SK-N-SH treated with all-trans-retinoic acid at 6 μM for 48 hours (cell line): ENCODE measurements at regions not wholly inside any gene's neighbourhood (a gene's known extent, or its start where the extent isn't known, plus 50 kb on each side); places are given as distances from the start of the nearest gene placed in this dataset.

ENCODE experiments used
- ATAC-seq: fragments of 200-7000 bp; cut with Tn5 transposase; 3 replicates; pipeline ENCODE4 v1.9.1; 2020; ENCODE audit warnings: mild to moderate bottlenecking, moderate library complexity
- ARNTL ChIP-seq: fragments of 450-650 bp; formaldehyde crosslinking; IDR thresholded peaks from 2 replicates; pipeline ENCODE4 v1.5.0; 2020; ENCODE audit warnings: low read depth, mild to moderate bottlenecking, moderate library complexity, borderline replicate concordance
- CREB5 ChIP-seq: fragments of 250-450 bp; sonication (Bioruptor Pico); IDR thresholded peaks from 2 replicates; pipeline ENCODE4 v1.5.1; 2020; ENCODE audit warnings: low read depth, mild to moderate bottlenecking, moderate library complexity
- CSDC2 ChIP-seq: fragments of 250-450 bp; sonication (Bioruptor Pico); IDR thresholded peaks from 2 replicates; pipeline ENCODE4 v1.5.0; 2020; ENCODE audit warnings: mild to moderate bottlenecking, moderate library complexity
- CSRNP3 ChIP-seq: fragments of 250-450 bp; sonication (Bioruptor Pico); IDR thresholded peaks from 2 replicates; pipeline ENCODE4 v1.5.1; 2021; ENCODE audit warnings: mild to moderate bottlenecking, moderate library complexity
- ESRRG ChIP-seq: fragments of 250-450 bp; sonication (Bioruptor Pico); IDR thresholded peaks from 2 replicates; pipeline ENCODE4 v1.6.1; 2021; ENCODE audit warnings: mild to moderate bottlenecking
- ISL1 ChIP-seq: fragments of 250-450 bp; sonication (Bioruptor Pico); IDR thresholded peaks from 2 replicates; pipeline ENCODE4 v2.1.2; 2022; ENCODE audit warnings: mild to moderate bottlenecking, moderate library complexity
- POU6F1 ChIP-seq: fragments of 250-450 bp; sonication (Bioruptor Pico); IDR thresholded peaks from 2 replicates; pipeline ENCODE4 v1.8.0; 2021; ENCODE audit warnings: low read depth, mild to moderate bottlenecking, moderate library complexity, borderline replicate concordance
- PPARA ChIP-seq: fragments of 250-450 bp; sonication (Bioruptor Pico); IDR thresholded peaks from 2 replicates; pipeline ENCODE4 v1.5.0; 2020; ENCODE audit warnings: mild to moderate bottlenecking, borderline replicate concordance
- RARB ChIP-seq: fragments of 250-450 bp; sonication (Bioruptor Pico); IDR thresholded peaks from 2 replicates; pipeline ENCODE4 v1.8.0; 2021; ENCODE audit warnings: mild to moderate bottlenecking, moderate library complexity
- TCF4 ChIP-seq: fragments of 250-450 bp; sonication (Bioruptor Pico); IDR thresholded peaks from 2 replicates; pipeline ENCODE4 v1.8.0; 2021; ENCODE audit warnings: mild to moderate bottlenecking, moderate library complexity, borderline replicate concordance
- TOX ChIP-seq: fragments of 250-450 bp; sonication (Bioruptor Pico); IDR thresholded peaks from 2 replicates; pipeline ENCODE4 v1.8.0; 2021; ENCODE audit warnings: mild to moderate bottlenecking, moderate library complexity, borderline replicate concordance
- ZFP3 ChIP-seq: fragments of 250-450 bp; sonication (Bioruptor Pico); IDR thresholded peaks from 2 replicates; pipeline ENCODE4 v1.5.0; 2020; ENCODE audit warnings: mild to moderate bottlenecking, moderate library complexity
- ZFP30 ChIP-seq: fragments of 450-650 bp; formaldehyde crosslinking; IDR thresholded peaks from 2 replicates; pipeline ENCODE4 v1.5.0; 2022; ENCODE audit warnings: mild to moderate bottlenecking, moderate library complexity
- ZNF8 ChIP-seq: fragments of 450-650 bp; formaldehyde crosslinking; IDR thresholded peaks from 2 replicates; pipeline ENCODE4 v1.5.0; 2020; ENCODE audit warnings: mild to moderate bottlenecking, moderate library complexity

GRCh38 chr3:148642616-148643015 is 55.1 kb upstream of the AGTR1 start:
- no peak for ATAC-seq
- TF ChIP-seq CSDC2 (CRISPR knock-in tag) (no peak), CSRNP3 (CRISPR knock-in tag) (no peak), ARNTL (no peak), ZNF8 (CRISPR knock-in tag) (no peak), ISL1 (CRISPR knock-in tag) (no peak), TCF4 (CRISPR knock-in tag) (no peak), CREB5 (CRISPR knock-in tag) (no peak), ZFP3 (no peak), RARB (CRISPR knock-in tag) (no peak)

- no peak; the same call in 2 of the 3 replicates for ATAC-seq
- TF ChIP-seq PPARA (CRISPR knock-in tag) (no peak), CREB5 (CRISPR knock-in tag) (no peak), ZFP30 (no peak), ZFP3 (no peak), ESRRG (CRISPR knock-in tag) (no peak), RARB (CRISPR knock-in tag) (no peak), TOX (CRISPR knock-in tag) (no peak)
Observed at GRCh38 chr3:148643389-148643840, 54.3 kb upstream of the AGTR1 start.

- no peak for ATAC-seq
- no peak for TF ChIP-seq ZFP30
- TF ChIP-seq TOX (CRISPR knock-in tag) = no peak
- no peak for TF ChIP-seq POU6F1
Observed at GRCh38 chr3:148646126-148646665, 51.5 kb upstream of the AGTR1 start.
